IPS DF 19.7 (cell line): ENCODE measurements at regions not wholly inside any gene's neighbourhood (a gene's known extent, or its start where the extent isn't known, plus 50 kb on each side); places are given as distances from the start of the nearest gene placed in this dataset.
"Not testable (repeated sequence)": the region's sequence is repeated elsewhere in the genome, so short reads cannot be mapped to it uniquely, and the experiment has no call there.

Experiments
- DNase-seq: peaks from one replicate; pipeline ENCODE4 v3.0.0-alpha.2; 2013; ENCODE audit warnings: low read depth, low spot score

DNA sequence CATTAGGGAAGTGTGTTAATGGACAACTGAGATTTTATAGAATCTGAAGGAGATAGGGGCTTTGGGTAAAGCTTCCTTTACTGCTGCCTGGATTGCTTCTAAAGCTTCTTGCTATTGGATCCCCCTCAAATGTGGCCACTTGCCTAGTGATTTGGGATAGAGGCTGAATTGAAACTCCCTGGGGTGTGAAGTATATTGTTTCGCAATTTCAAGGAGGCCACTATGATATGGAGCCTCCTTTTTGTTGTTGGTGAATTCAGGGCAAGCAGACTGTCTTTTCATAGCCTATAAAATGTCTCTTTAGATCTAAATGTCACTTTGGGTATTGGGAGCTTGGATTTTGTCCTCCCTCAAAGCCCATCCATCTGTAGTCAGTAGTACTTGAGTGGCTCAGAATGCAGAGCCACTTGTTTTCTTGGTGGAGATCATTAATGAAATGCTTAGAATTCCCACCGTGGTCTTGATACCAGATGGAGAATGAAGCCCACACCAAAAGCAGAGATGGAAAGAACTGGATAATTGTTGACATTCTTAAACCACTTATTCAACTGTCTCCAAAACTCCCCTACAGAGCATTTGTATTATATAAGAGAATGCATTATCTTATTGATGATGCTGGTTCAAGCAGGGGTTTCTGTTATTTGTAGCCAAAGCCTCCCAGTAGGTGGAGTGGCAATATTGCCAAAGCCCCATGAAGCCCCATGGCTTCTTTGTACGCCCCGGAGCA is 144.3 kb upstream of the KCNE2 start:
- no peak for DNase-seq

DNA sequence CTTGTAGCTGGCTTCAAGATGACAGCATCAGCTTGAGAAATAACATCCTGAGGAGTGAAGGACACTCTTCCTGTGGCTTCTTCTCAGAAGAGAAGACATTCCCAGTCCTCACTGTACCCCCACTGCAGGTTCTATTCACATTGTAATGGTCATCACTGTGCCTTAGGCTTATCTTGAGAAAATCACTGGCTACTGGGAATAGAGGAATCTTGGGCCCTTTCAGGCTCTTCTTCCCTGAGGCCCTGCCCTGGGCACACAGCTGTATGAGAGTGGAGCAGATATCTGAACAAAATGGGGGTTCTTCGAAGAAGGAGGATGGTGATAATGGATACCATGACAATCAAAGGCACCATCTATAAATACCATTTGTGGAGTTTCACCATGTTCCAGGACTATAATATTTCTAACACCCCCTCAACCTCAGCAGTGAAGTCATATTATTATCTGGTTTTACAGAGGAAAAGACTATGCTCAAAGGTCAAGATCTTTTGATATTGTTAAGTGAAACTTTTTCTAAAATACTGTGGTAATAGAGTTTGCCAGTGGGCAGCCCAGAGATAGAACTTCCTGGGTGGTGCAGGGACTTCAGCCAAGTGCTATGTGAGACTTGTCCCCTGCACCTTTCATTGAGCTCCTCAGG is 143.1 kb upstream of the KCNE2 start:
- no peak for DNase-seq

DNA sequence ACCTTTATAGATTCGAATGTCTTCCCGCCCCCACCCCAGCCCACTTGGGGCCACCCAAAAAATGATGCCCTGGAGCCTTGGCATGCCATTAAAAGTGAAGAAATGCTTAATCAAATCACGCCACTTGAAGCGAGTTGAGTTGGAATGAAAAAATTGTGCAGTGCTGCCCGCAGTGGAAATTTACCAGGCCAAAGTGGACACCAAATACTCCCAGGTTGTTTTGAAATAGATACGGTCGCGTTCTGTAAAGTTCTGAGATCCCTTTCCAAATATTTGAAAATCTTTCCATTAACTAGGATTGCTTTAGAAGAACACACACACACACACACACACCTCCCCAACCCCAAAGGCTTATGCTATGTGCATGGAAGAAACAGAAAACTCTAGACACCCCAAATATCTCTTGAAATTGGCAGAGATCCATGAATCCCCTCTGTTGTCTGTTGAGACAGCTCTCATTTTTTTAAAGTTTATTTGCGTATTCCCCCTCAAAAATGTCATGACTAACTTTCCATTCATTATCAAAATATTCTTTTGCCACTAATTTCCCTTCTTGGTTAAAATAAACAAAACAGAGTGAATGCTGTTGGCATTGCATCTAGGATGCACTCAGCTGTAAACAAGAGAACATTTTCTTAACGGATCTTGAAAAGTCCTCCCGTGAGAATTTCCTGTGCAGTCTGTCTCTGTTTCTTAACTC is 142.3 kb upstream of the KCNE2 start:
- no peak for DNase-seq

DNA sequence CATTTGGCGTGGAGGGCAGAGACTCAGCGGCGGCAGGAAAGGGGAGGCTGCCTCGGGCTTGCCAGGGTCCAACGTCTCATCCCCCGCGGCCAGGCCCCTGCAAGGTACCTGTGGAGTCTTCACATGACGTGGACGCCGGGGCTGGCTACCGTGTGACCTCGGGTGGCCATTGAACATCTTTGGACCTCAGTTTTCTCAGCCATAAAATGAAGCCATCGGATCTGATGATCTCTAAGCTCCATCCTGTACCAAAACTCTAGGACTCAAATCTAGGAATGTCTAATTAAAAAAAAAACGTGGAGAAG is 141.8 kb upstream of the KCNE2 start:
- no peak for DNase-seq

DNA sequence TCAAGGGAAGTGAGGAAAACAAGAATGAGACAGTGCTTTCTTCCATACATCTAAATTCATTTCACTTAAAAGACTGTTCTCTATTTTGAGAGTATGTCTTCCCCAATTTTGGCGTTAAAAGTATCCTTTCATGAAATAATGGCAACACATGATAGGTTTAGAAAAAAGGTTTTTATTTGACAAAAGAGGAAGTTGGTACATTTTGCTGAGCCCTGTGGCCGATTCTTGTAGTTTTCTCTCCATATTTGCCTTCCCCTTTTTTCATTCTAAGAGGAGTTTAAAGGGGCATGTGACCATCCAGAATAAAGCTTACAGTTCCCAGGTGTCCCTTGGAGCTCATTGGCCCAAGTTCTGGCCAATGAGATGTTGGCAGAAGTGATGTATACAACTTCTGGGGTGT is 140.4 kb upstream of the KCNE2 start:
- DNase-seq: no peak

DNA sequence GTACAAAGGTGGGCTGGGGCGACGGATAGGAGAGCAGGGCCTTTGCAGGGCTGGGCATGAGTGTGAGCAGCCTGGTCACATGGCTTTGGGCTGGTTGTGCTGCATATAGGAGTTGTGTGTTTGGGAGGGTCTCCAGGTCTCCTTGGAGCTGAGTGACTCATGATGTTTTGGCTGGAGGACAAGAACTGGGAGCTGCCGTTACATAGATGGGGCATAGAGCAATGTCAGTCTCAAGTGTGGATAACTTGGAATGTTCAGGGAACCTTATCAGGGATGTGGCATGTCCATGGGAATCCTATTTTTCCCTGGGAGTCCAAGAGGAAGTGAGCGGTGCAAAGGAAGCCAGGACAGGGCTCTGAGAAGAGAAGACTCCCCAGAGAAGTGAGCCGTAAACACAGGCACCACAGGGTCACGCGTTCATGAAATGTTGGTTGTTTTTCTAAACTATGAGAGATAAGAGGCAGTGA is 136.4 kb upstream of the KCNE2 start:
- no peak for DNase-seq

DNA sequence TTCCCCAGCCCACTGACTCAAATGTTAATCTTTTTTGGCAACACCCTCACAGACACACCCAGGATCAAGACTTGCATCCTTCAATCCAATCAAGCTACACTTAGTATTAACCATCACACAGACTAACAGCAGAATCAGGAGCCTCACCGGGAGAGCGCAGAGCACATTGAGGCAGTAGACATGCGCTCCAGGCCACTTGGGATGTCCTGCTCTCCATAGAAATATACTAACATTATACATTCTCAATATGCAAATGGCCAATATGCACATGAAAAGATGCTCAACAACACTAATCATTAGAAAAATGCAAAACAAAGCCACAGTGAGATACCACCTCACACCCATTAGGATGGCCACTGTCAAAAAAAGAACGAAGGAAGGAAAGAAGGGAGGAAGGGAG is 135.0 kb upstream of the KCNE2 start:
- no peak for DNase-seq

DNA sequence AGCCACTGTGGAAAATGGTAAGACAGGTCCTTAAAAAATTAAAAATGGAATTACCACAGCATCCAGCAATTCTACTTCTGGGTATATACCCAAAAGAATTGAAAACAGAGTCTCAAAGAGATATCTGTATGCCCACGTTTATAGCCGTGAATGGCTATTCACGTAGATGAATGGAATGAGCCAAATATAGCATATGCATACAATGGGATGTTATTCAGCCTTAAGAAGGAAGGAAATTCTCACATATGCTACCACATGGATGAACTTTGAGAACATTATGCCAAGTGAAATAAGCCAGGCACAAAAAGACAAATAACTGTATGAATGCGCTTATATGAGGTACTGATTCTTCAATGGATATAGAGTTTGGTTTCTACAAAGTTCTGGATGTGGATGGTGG is 134.5 kb upstream of the KCNE2 start:
- DNase-seq: no peak

DNA sequence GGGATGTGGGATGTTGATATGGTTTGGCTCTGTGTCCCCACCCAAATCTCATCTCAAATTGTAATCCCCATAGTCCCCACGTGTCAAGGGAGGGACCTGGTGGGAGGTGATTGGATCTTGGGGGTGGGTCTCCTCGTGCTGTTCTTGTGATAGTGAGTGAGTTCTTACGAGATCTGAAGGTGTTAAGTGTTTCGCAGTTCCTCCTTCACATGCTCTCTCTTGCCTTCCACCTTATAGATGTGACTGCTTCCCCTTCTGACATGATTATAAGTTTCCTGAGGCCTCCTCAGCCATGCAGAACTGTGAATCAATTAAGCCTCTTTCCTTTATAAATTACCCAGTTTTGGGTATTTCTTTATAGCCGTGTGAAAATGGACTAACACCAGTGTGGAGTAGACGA is 130.1 kb upstream of the KCNE2 start:
- not testable (repeated sequence) for DNase-seq

DNA sequence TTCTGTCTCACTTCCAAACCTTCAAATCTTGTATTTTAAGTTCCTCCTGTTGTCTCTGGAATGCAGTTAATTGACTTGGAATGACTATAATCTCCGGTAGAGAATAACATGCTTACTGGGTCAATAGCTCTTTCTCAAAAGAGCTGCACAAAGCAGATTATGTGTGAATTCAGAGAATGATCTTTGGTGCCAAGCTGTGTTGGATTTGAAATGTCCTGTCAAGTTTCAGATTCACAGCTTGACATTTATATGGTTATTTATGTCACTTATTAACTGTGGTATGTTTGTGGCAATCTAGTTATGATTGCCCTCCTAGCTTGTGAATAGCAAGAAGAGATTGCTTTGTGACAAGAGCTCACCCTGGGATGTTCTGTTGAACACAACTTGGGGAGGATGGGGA is 128.3 kb upstream of the KCNE2 start:
- DNase-seq: no peak

DNA sequence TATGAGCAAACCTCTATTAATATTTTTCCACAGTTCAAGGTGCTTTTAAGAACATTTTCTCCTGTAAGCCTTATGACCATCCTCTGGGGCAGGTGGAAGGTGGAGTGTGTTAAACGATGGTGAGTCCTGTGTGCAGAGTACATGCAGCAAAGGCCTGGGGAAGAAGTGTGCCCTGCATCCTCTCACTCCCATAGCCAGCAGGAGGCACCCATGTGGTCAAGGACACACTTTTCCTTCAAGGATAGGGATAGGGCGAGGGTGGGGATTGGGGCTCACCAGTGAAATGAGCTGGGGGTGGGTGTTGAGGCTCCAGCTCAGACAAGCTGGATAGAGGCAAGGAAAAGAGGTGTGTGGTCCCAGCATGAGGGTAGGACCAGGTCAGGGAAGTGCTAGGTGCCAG is 120.8 kb upstream of the KCNE2 start:
- no peak for DNase-seq

DNA sequence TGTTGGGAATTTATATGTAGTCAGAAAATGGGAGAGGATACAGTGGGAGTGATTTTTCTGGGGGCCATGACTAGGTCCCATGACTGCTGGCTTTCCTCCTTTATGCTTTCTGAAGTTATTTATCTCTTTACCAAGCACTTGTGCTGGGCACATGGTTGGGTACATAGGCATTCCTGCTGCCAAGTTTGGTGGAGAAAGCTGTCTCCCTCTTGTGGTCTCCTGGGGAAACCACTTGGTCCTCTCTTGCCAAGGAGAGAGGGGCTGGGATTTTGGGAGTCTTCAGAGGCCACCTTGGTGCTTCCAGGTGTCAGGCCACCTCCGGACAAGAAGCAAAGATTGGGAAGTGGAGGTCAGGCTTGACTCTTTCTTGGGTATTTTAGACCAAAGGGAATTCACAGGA is 120.2 kb upstream of the KCNE2 start:
- peak; percentile 12 for DNase-seq

DNA sequence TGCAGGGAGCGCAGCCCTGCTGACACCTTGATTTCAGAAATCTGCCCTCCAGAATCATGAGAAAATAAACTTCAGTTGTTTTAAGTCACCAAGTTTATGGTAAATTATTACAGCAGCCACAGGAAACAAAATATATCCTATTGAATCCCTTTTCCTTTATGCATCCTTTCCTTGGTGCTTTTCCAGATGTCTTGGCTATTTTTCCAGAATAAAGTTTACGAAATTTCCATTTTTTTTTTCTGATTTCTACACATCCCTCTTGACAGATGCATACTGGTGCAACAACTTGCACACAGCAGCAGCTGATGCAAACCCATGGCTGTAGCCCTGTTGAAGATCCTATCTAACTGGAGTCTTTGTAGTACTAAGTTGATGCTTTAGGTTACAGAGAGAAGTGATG is 111.1 kb upstream of the KCNE2 start:
- no peak for DNase-seq

DNA sequence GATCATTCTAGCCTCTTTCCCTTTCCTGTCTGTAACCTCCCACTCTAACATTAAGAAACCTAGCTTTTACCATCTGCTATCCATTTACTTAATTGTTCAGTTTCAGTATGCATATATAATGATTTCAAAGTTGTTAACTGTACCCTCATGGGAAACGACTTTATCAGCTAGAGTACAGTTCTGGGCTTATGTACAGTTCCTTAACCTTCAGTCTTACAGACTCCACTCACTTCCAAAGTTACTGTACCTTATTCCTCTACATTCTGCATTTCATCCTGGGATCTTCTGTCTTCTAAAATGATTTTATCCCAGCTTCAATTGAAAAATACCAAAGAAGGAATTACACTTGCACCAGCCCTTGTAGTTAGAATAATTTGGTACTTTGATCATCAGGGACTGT is 108.7 kb upstream of the KCNE2 start:
- DNase-seq: no peak

DNA sequence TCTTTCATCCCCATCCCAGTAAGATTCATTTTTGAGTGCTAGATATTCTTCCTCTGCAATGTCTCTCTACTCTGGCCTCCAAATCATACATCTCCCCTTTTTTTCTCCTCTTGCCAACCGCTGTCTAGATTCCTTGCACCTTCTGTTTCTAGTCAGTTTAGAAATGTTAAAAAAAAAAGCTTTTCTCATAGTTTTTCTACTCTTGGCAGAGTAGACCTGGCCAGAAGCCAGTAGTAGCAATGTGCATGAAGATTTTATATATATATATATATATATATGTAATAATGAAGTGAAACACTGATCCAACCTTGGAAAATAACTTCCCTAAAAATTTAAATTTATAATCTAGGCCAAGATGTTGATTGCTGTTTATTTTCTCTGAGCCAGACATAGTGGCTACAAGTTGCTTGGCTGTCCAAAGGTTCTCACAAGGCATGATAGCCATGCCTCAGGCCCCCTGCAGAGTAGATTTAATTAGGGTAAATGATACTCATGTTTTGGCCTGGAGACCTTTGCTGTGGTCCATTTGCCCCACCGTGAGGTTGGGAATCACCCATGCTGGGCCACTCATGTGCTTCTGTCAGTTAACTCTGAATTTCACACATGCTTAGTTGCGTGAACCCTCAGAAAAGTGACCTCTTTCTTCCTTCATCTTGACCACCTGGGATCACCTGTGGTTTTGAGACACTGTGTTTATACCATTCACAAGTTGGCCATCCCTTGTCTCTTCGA is 103.4 kb upstream of the KCNE2 start:
- DNase-seq: no peak

DNA sequence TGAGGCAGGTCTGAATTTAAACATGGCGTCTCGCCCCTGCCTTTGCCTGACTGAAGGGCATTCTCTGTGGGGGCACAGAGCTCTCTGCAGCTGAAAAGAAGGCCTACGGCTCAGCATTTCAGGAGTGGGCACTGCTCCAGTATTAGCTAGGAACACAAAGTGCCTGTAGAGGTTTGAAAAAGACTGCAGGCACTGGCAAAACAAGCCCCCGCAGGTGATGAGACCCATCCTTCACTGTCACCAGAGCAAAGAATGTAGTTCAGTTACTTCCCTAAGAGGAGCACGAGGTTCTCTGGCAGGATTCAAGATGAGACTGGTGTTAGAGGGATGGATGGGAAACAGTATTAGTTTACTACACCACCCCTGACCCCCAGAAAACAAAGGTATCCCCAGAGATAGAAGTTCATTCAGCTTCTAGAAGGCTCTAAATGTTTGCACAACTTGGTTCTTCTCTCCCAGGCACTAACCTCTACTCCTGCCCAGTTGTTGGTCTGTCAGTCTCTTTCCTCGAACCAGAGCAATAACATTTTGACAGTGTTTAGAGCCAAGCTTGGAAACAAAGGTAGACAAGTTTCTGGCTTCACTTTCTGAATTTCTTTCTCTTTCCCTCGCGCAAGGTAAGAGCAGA is 101.9 kb upstream of the KCNE2 start:
- no peak for DNase-seq

DNA sequence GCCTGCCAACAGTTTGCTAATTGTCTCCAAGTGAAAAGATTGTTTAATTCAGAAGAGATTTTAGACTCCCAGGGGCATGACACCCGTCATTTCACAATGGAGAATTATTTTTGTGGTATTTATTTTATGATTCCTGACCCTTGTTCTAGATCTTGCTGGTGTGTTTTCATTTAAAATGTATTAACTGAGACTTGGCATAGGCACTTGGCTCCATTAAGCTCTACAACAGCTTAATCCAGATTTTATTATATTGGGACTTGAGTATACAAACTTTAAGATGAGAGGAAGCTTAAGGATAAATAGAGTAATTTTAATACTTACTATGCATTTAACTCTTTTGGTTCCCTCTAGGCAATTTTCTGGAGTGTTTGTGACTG is 101.3 kb upstream of the KCNE2 start:
- no peak for DNase-seq

DNA sequence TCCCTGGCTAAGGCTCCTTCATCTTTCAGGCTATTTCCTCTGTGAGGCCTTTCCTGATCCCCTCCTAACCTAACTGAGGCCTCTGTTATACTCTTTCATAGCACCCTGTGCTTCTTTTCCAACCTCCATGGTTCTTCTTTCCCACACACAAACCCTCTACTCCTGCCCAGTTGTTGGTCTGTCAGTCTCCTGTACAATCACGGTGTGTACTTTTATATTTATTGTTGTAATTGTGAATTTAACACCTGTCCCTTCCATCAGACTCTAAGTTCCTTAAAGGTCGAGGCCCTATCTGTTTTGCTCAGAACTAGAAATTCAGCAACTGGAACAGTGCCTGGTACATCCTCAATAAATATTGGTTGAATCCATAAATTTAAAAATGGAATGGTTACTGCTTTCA is 100.2 kb upstream of the KCNE2 start:
- DNase-seq: no peak

DNA sequence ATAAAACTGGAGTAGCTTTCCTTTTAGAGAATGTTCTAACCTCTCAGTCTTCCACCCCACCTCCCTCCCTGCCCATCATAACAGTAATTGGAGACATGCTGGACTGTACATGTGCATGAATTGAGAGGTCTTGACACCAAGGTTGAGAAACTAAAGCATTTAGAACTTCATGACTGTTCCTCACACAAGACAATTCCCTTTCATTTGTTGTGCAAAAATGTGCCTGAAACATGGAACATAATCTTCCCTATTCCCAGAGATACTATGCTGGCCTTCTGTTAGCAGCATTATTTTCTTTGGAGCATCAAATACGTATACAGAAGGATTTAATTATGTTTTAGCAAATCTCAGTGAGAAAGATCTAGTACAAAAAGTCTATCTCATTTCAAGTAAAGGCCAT is 97.5 kb upstream of the KCNE2 start:
- no peak for DNase-seq

DNA sequence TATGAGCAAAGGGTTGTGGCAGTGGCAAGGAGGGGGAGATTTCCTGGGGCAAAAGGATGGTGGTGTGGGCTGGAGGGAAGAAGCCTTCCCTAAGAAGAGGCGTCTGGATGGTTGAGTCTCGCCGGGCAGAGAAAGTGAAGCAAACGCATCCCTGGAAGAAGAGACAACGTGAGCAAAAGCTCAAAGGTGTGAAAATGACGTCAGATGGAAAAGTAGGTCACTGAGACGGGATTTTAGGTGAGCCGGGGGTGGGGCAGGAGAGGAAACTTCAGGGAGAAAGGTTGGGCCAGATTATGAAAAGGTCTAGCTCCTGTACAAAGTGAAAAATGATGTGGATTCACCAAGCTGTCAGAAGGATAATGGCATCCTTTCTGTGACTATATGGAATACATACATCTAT is 95.3 kb upstream of the KCNE2 start:
- no peak for DNase-seq

DNA sequence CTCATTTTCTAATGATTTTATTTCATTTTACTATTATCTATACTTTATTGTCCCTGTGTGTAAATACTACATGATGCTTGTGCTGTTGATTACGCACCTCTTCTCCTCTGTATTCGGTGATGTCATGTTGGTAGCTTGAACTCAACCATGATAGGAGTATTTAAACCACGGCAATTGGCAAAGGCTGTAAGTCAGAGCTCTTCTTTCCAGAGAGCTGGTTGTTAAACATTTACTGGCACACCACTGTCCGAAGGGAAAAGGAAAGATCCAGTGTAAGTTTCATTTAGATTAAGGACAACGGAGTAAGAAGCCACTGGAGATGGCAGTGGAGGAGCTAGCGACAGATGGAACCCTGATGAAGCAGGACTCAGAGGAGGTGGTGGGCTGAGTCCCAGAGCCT is 93.4 kb upstream of the KCNE2 start:
- no peak for DNase-seq

DNA sequence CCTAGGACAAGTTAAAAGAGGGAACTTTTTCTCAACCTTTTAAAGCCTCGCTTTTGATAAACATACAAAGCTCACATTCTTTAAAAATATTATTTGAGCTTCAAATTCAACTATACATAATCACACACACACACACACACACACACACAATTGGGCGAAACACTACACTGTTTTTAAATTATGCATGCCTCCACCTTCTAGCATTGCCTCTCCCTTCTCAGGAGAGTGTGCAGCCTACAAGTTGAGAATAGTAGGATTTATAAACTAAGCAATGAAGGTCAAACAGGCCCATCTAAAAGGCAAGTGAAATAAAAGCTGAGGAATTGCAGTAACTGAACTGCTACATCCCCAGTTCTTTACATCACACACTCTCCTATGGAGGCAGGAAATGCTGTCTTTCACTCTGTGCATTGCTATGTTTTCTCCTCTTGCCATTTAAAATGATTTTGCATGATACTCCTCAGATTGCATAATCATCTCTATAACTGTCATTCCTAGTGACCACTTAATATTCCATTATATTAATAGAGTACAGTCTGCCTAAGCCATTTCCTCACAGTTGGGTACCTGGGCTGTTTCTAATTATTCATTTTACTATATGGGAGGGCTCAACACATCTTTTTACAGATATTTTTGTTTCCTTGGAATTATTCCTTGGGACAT is 92.5 kb upstream of the KCNE2 start:
- no peak for DNase-seq
